GM12865 (cell line): ENCODE measurements at regions not wholly inside any gene's neighbourhood (a gene's known extent, or its start where the extent isn't known, plus 50 kb on each side); places are given as distances from the start of the nearest gene placed in this dataset.

ENCODE experiments used
- DNase-seq: peaks from one replicate; pipeline ENCODE4 v3.0.0; 2010; ENCODE audit warnings: low read depth
- H3K4me3 ChIP-seq: 2 replicates; pipeline ENCODE4 v1.5.1; 2011; ENCODE audit warnings: mild to moderate bottlenecking, low read depth, low read length, control low read depth
- CTCF ChIP-seq: IDR thresholded peaks from 2 replicates; pipeline ENCODE4 v1.5.1; 2011; ENCODE audit warnings: low read length, control low read depth, low read depth, inconsistent platforms; ENCODE audit not compliant: insufficient read depth; ENCODE audit errors: missing control alignments

- DNase-seq, result no peak
- TF ChIP-seq CTCF, result no peak
- H3K4me3 ChIP-seq, result no peak overlapping the region
Observed at GRCh38 chr6:150651808-150652470, 52.3 kb downstream of the PLEKHG1 start.

GRCh38 chr6:150652848-150653613 is 53.3 kb downstream of the PLEKHG1 start:
- no peak overlapping the region for H3K4me3 ChIP-seq
- TF ChIP-seq CTCF, result no peak
- no peak for DNase-seq

- no peak for TF ChIP-seq CTCF
- no peak for DNase-seq
- no peak overlapping the region for H3K4me3 ChIP-seq
Observed at GRCh38 chr6:150654608-150655007, 54.9 kb downstream of the PLEKHG1 start.

- no peak overlapping the region for H3K4me3 ChIP-seq
- no peak for DNase-seq
- no peak for TF ChIP-seq CTCF
Observed at GRCh38 chr6:150656156-150656555, 56.5 kb downstream of the PLEKHG1 start.

- H3K4me3 ChIP-seq, result no peak overlapping the region
- no peak for DNase-seq
- TF ChIP-seq CTCF, result no peak
Observed at GRCh38 chr6:150658421-150658820, 58.7 kb downstream of the PLEKHG1 start.

GRCh38 chr6:150659046-150659763 is 59.5 kb downstream of the PLEKHG1 start:
- TF ChIP-seq CTCF, result no peak
- H3K4me3 ChIP-seq, result no peak overlapping the region
- DNase-seq, result no peak
